Heart left ventricle (tissue), 16 donors: ENCODE measurements at regions not wholly inside any gene's neighbourhood (a gene's known extent, or its start where the extent isn't known, plus 50 kb on each side); places are given as distances from the start of the nearest gene placed in this dataset.

Experiments
- ATAC-seq, 4 donors: fragments of 200-7000 bp; cut with Tn5 transposase; one replicate each; pipeline ENCODE4 v1.9.1; 2020 to 2022; ENCODE audit warnings: moderate library complexity in 4 of 4, mild to moderate bottlenecking in 3 of 4, moderate number of reproducible peaks in 1 of 4
- DNase-seq, 5 donors: peaks; one replicate each; pipeline ENCODE4 v3.0.0-alpha.2; 2020
- H3K27ac ChIP-seq, 12 donors: fragments of 200-600 bp; sonication (generic) in 4 of 12; one replicate each; pipeline versions ENCODE4 v1.5.0 to v1.8.0; 2016 to 2022; ENCODE audit warnings: mild to moderate bottlenecking in 2 of 12
- H3K27me3 ChIP-seq, 9 donors: fragments of 200-600 bp; sonication (generic) in 2 of 9; one replicate each; pipeline versions ENCODE4 v1.5.1 to v1.8.0; 2016 to 2022; ENCODE audit warnings: mild to moderate bottlenecking in 3 of 9
- H3K36me3 ChIP-seq, 9 donors: fragments of 200-600 bp; sonication (generic) in 2 of 9; one replicate each; pipeline versions ENCODE4 v1.5.0 to v1.8.0; 2018 to 2022; ENCODE audit warnings: mild to moderate bottlenecking in 2 of 9
- H3K4me1 ChIP-seq, 12 donors: fragments of 200-600 bp; sonication (generic) in 4 of 12; one replicate each; pipeline versions ENCODE4 v1.5.0 to v1.8.0; 2016 to 2022; ENCODE audit warnings: mild to moderate bottlenecking in 3 of 12
- H3K4me3 ChIP-seq, 12 donors: fragments of 200-600 bp; sonication (generic) in 4 of 12; one replicate each; pipeline versions ENCODE4 v1.5.0 to v1.8.0; 2017 to 2022; ENCODE audit warnings: mild to moderate bottlenecking in 9 of 12, moderate library complexity in 4 of 12
- H3K9me3 ChIP-seq, 12 donors: fragments of 200-600 bp; sonication (generic) in 4 of 12; one replicate each; pipeline versions ENCODE4 v1.5.0 to v1.8.0; 2016 to 2022; ENCODE audit warnings: mild to moderate bottlenecking in 1 of 12
- CTCF ChIP-seq, 12 donors: fragments of 200-600 bp; sonication (generic) in 4 of 12; IDR thresholded peaks; one replicate each; pipeline versions ENCODE4 v1.5.0 to v1.8.0; 2018 to 2022; ENCODE audit warnings: antibody characterized with exemption in 12 of 12, mild to moderate bottlenecking in 5 of 12
- POLR2A ChIP-seq, 2 donors: fragments of 450-650 bp; IDR thresholded peaks; one replicate each; pipeline ENCODE4 v1.6.1; 2017; ENCODE audit warnings: antibody characterized with exemption in 2 of 2, mild to moderate bottlenecking in 2 of 2, moderate library complexity in 2 of 2
- WGBS, 4 donors: extraction: QIAGEN DNeasy Blood & Tissue Kit in 2 of 4; methylation state at CpG; one replicate each; pipeline versions ENCODE4 v1.1.5 to v1.1.7; 2013 to 2018; 5-methylcytosine and 5-hydroxymethylcytosine counted together
- intact Hi-C, 10 donors: fragments of 100-400 bp; cut with DNase I; formaldehyde crosslinking; loops; one replicate each; pipeline versions ENCODE4 v1.11.1 to v1.14.2; 2022
- donor health status: ischemic (EF 13 %, LVEDD 7.1; RV severe dilation, severe dysfunction).
- donor health status: healthy with polysubstance abuse.
- donor health status: DM: no; HTN: yes; CAD: no.
- donor health status: DM: no; HTN: no; CAD: no.
- donor health status: ischemic (EF 25% LVEDD 6.9; RV normal size, moderate dysfunction).
- donor health status: ischemic (EF 25% LVEDD 5.7; RV mildly dilated, moderate dysfunction).
- donor health status: healthy.
- donor health status: DM: yes; HTN: yes; CAD: no.
- donor health status: ischemic (EF 35%, LVEDD 5.7; RV mildly dilated, moderate dysfunction).
- donor health status: nonischemic (EF 11% LVEDD 7.7; RV severe dilation, severe dysfunction).
- donor health status: DM: yes; HTN: yes; CAD: no.
- donor health status: PGD.
- donor health status: ischemic (EF 29% LVEDD 5.4; RV normal size, mild dysfunction).
- donor health status: nonischemic (EF 23%, LVEDD 6.1; RV moderate dilation, normal function).

GRCh38 chr10:56823849-56824248 is 462.8 kb upstream of the ZWINT start:
- Histone ChIP-seq H3K36me3 (no peaks in the 10 kb centered on the region), H3K4me1 (no peaks in the 10 kb centered on the region), H3K4me3 (no peak overlapping the region), H3K27ac (no peak overlapping the region), H3K27me3 (no peaks in the 10 kb centered on the region), H3K9me3 (peaks cover 0 to 39% (median 7%) of the 10 kb centered on the region in 12 donors)
- intact Hi-C loops = no loop called here
- no peak for TF ChIP-seq POLR2A (IDR thresholded peaks at IDR 0.05)
- TF ChIP-seq CTCF (IDR thresholded peaks at IDR 0.05) = peak in 1 of 12 donors; percentile 12
- WGBS, 4 donors = 27 to 42% (median 38%) methylated on average over 1 of the region's 1 CpG
- DNase-seq (no peak), ATAC-seq (no peak)

- no peaks in the 10 kb centered on the region for H3K27me3 ChIP-seq
- intact Hi-C loops = no loop called here
- H3K27ac ChIP-seq = no peak overlapping the region
- H3K4me1 ChIP-seq = no peaks in the 10 kb centered on the region
- DNase-seq (no peak), ATAC-seq (no peak)
- no peak overlapping the region for H3K4me3 ChIP-seq
- H3K36me3 ChIP-seq = no peaks in the 10 kb centered on the region
- peaks cover 0 to 3% (median 0%) of the 10 kb centered on the region in 12 donors for H3K9me3 ChIP-seq
- 0 to 47% (median 41%) methylated on average over 1 of the region's 1 CpG for WGBS, 4 donors
- TF ChIP-seq POLR2A (IDR thresholded peaks at IDR 0.05) (no peak), CTCF (IDR thresholded peaks at IDR 0.05) (no peak)
Observed at GRCh38 chr10:56805022-56805421, 444.0 kb upstream of the ZWINT start.

DNA sequence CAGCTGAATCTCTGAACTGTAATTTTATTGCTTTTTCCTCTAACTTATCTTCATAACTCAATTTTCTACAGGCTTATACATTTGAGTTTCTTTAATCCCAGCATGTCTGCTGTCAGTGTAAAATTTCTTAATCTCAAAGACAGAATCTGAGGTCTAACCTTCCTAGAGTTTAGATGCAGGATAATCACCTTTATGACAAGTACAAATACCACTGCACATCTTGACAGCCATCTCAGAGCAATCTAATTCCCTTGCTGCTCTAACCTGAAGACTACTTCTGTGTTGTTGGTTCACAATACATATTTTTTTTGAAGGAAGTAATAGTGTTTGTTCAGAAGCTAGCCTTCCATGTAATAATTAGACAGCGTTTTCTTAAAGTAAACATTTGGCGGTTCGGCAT is 424.2 kb upstream of the ZWINT start:
- TF ChIP-seq POLR2A (IDR thresholded peaks at IDR 0.05) (no peak), CTCF (IDR thresholded peaks at IDR 0.05) (no peak)
- no peak for ATAC-seq
- WGBS, 4 donors = 54 to 73% (median 66%) methylated on average over 3 of the region's 3 CpGs
- Histone ChIP-seq H3K27ac (no peak overlapping the region), H3K36me3 (no peaks in the 10 kb centered on the region), H3K27me3 (no peaks in the 10 kb centered on the region), H3K4me3 (no peak overlapping the region), H3K9me3 (no peaks in the 10 kb centered on the region), H3K4me1 (no peaks in the 10 kb centered on the region)
- DNase-seq = no peak
- intact Hi-C loops = no loop called here

- TF ChIP-seq CTCF (IDR thresholded peaks at IDR 0.05) (no peak), POLR2A (IDR thresholded peaks at IDR 0.05) (no peak)
- H3K9me3 ChIP-seq = no peaks in the 10 kb centered on the region
- H3K4me1 ChIP-seq = no peaks in the 10 kb centered on the region
- intact Hi-C loops = no loop called here
- H3K27me3 ChIP-seq = no peaks in the 10 kb centered on the region
- WGBS, 4 donors = 33 to 39% (median 36%) methylated on average over 4 of the region's 4 CpGs
- H3K4me3 ChIP-seq = no peak overlapping the region
- DNase-seq (no peak), ATAC-seq (no peak)
- H3K27ac ChIP-seq = no peak overlapping the region
- H3K36me3 ChIP-seq = no peaks in the 10 kb centered on the region
Observed at GRCh38 chr10:56782503-56782902, 421.4 kb upstream of the ZWINT start.
